ENCODE measurements at regions not wholly inside any gene's neighbourhood (a gene's known extent, or its start where the extent isn't known, plus 50 kb on each side); places are given as distances from the start of the nearest gene placed in this dataset.

DNA sequence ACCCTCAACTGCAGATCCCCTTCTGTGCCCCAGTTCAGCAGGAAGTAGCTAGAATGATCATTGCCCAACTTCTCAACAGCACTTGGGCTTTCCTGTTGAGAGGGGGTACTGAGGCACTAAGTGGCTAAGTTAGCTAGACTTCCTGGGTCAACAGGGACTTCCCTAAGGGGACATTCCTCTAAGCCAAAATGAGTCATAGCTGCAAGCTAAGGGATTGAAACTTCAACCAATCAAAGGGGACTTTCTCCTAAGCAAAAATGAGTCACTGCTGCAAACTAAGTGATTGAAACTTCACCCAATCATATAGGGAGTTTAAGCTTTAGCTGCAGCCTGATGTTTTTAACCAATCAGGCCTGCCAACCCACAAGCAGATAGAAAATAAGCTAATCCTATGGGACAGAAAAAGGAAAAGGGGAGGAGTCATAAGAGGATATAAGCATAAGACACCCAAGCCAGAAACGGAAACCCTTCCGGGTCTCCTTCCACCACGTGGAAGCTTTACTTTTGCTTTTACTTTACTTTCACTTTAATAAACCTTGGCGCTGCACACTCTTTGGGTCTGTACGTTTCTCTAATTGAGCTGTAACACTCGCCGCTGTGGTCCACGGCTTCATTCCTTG is 659.0 kb upstream of the HS3ST5 start:
- TF ChIP-seq CTCF (IDR thresholded peaks at IDR 0.05; ENCODE audit: low read depth, low read length) (no peak), POLR2A (IDR thresholded peaks at IDR 0.05; ENCODE audit: extremely low read depth, insufficient read length) (no peak)

Data from NB4 (cell line).